ENCODE measurements at regions not wholly inside any gene's neighbourhood (a gene's known extent, or its start where the extent isn't known, plus 50 kb on each side); places are given as distances from the start of the nearest gene placed in this dataset.

- Histone ChIP-seq H3K4me3 (replicated peaks in 1 of 2; ENCODE audit: low read depth in 1 of 2, low read length in 2 of 2) (no peak overlapping the region), H3K27ac (ENCODE audit: low read depth, low read length) (no peak overlapping the region), H3K79me2 (ENCODE audit: insufficient read depth, low read length) (no peaks in the 10 kb centered on the region), H3K36me3 (ENCODE audit: control insufficient read depth in 1 of 2, insufficient read depth in 2 of 2, low read length in 2 of 2) (no peaks in the 10 kb centered on the region), H3K4me1 (ENCODE audit: control insufficient read depth in 1 of 2, insufficient read depth in 2 of 2, low read length in 2 of 2) (no peaks in the 10 kb centered on the region), H4K20me1 (ENCODE audit: insufficient read depth) (no peaks in the 10 kb centered on the region), H3K27me3 (ENCODE audit: insufficient read depth, low read length) (no peaks in the 10 kb centered on the region), H3K9me2 (ENCODE audit: insufficient read depth) (no peaks in the 10 kb centered on the region), H3K9me3 (ENCODE audit: control insufficient read depth in 1 of 2, insufficient read depth in 1 of 2, low read depth in 1 of 2, low read length in 2 of 2) (no peaks in the 10 kb centered on the region), H2AFZ (ENCODE audit: low read depth, low read length, poor library complexity, severe bottlenecking) (no peak overlapping the region), H3K4me2 (ENCODE audit: low read length) (no peak overlapping the region), H3K9ac (ENCODE audit: low read length) (no peak overlapping the region)
- BruUV-seq (replicated peaks) = no TSS peak
- ChIA-PET CTCF (no interaction called here), RAD21 (ENCODE audit: low non-redundant PET in 1 of 2, low total read pairs in 2 of 2, uncharacterized antibody in 2 of 2, unreplicated experiment in 2 of 2) (no interaction called here), POLR2A (no interaction called here)
- intact Hi-C loops (cut with micrococcal nuclease) = loop anchor here (10.0 kb wide), 1 partner anchor 62 kb away; no protein-coding TSS in a partner anchor
- TF ChIP-seq SRF (IDR thresholded peaks at IDR 0.05; ENCODE audit: low read depth) = no peak
- no peak for TF ChIP-seq SIN3A (IDR thresholded peaks at IDR 0.05; ENCODE audit: low read depth)
- TF ChIP-seq YY1 (IDR thresholded peaks at IDR 0.05; ENCODE audit: extremely low read depth, insufficient replicate concordance, low read depth, low read length) = no peak
- ATAC-seq (no peak), DNase-seq (ENCODE audit: low read depth, low spot score) (no peak)
These were observed 488.6 kb downstream of the ACTL7B start for GRCh38 chr9:108367188-108367587.

DNA sequence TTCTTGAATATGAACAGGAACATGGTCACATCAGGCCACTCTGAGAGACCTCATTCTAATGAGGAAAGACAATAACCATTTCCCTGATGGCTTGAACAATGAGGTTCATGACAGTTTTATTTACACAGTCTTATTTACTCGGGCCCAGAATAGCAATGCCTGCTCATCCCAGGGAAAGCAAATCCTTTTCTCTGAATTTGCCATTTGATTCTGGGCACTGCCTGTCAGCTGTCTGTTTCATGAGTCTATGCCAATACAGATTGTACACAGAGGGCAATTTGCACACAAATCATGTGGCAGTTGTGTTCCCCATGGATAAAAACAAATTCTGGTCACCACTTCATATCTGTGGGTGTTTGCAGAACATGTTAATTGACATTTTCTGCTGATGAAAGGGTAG is 492.5 kb downstream of the ACTL7B start:
- ChIA-PET CTCF (no interaction called here), POLR2A (no interaction called here), RAD21 (ENCODE audit: low non-redundant PET in 1 of 2, low total read pairs in 2 of 2, uncharacterized antibody in 2 of 2, unreplicated experiment in 2 of 2) (no interaction called here)
- Histone ChIP-seq H3K27me3 (ENCODE audit: insufficient read depth, low read length) (no peaks in the 10 kb centered on the region), H3K79me2 (ENCODE audit: insufficient read depth, low read length) (no peaks in the 10 kb centered on the region), H3K27ac (ENCODE audit: low read depth, low read length) (no peak overlapping the region), H3K36me3 (ENCODE audit: control insufficient read depth in 1 of 2, insufficient read depth in 2 of 2, low read length in 2 of 2) (no peaks in the 10 kb centered on the region), H4K20me1 (ENCODE audit: insufficient read depth) (no peaks in the 10 kb centered on the region), H3K9me2 (ENCODE audit: insufficient read depth) (no peaks in the 10 kb centered on the region), H3K9ac (ENCODE audit: low read length) (no peak overlapping the region), H3K4me1 (ENCODE audit: control insufficient read depth in 1 of 2, insufficient read depth in 2 of 2, low read length in 2 of 2) (no peaks in the 10 kb centered on the region), H3K9me3 (ENCODE audit: control insufficient read depth in 1 of 2, insufficient read depth in 1 of 2, low read depth in 1 of 2, low read length in 2 of 2) (no peaks in the 10 kb centered on the region), H3K4me3 (replicated peaks in 1 of 2; ENCODE audit: low read depth in 1 of 2, low read length in 2 of 2) (no peak overlapping the region), H2AFZ (ENCODE audit: low read depth, low read length, poor library complexity, severe bottlenecking) (no peak overlapping the region), H3K4me2 (ENCODE audit: low read length) (no peak overlapping the region)
- DNase-seq (ENCODE audit: low read depth, low spot score) (no peak), ATAC-seq (no peak)
- intact Hi-C loops (cut with micrococcal nuclease) = loop anchor here (10.0 kb wide), 1 partner anchor 59 kb away; no protein-coding TSS in a partner anchor
- TF ChIP-seq ZNF274 (IDR thresholded peaks at IDR 0.05; ENCODE audit: low read depth, low read length) (no peak), POLR2A (IDR thresholded peaks at IDR 0.05; ENCODE audit: borderline replicate concordance, extremely low read depth, insufficient read depth, insufficient read length) (no peak), MAX (IDR thresholded peaks at IDR 0.05) (no peak), ZBTB33 (IDR thresholded peaks at IDR 0.05; ENCODE audit: extremely low read depth, insufficient replicate concordance, low read length) (no peak), TCF7L2 (IDR thresholded peaks at IDR 0.05; ENCODE audit: borderline replicate concordance, extremely low read depth, insufficient read depth, insufficient read length) (no peak), SRF (IDR thresholded peaks at IDR 0.05; ENCODE audit: low read depth) (no peak), EZH2phosphoT487 (IDR thresholded peaks at IDR 0.05; ENCODE audit: borderline replicate concordance) (no peak), RAD21 (IDR thresholded peaks at IDR 0.05; ENCODE audit: low read depth) (no peak), YY1 (IDR thresholded peaks at IDR 0.05; ENCODE audit: extremely low read depth, insufficient replicate concordance, low read depth, low read length) (no peak), ELF1 (IDR thresholded peaks at IDR 0.05; ENCODE audit: borderline replicate concordance, low read depth) (no peak), CBX3 (IDR thresholded peaks at IDR 0.05; ENCODE audit: low read depth) (no peak), JUND (IDR thresholded peaks at IDR 0.05) (no peak), SP1 (IDR thresholded peaks at IDR 0.05; ENCODE audit: low read depth) (no peak)
- TF ChIP-seq, protein P1, sequence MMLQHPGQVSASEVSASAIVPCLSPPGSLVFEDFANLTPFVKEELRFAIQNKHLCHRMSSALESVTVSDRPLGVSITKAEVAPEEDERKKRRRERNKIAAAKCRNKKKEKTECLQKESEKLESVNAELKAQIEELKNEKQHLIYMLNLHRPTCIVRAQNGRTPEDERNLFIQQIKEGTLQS (IDR thresholded peaks at IDR 0.05) = no peak
- TF ChIP-seq, protein P2, sequence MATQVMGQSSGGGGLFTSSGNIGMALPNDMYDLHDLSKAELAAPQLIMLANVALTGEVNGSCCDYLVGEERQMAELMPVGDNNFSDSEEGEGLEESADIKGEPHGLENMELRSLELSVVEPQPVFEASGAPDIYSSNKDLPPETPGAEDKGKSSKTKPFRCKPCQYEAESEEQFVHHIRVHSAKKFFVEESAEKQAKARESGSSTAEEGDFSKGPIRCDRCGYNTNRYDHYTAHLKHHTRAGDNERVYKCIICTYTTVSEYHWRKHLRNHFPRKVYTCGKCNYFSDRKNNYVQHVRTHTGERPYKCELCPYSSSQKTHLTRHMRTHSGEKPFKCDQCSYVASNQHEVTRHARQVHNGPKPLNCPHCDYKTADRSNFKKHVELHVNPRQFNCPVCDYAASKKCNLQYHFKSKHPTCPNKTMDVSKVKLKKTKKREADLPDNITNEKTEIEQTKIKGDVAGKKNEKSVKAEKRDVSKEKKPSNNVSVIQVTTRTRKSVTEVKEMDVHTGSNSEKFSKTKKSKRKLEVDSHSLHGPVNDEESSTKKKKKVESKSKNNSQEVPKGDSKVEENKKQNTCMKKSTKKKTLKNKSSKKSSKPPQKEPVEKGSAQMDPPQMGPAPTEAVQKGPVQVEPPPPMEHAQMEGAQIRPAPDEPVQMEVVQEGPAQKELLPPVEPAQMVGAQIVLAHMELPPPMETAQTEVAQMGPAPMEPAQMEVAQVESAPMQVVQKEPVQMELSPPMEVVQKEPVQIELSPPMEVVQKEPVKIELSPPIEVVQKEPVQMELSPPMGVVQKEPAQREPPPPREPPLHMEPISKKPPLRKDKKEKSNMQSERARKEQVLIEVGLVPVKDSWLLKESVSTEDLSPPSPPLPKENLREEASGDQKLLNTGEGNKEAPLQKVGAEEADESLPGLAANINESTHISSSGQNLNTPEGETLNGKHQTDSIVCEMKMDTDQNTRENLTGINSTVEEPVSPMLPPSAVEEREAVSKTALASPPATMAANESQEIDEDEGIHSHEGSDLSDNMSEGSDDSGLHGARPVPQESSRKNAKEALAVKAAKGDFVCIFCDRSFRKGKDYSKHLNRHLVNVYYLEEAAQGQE (IDR thresholded peaks at IDR 0.05; ENCODE audit: low read depth) = no peak
- BruUV-seq (replicated peaks) = no TSS peak

Measured in HCT116 (cell line).